HG03565 (cell line): ENCODE measurements at regions not wholly inside any gene's neighbourhood (a gene's known extent, or its start where the extent isn't known, plus 50 kb on each side); places are given as distances from the start of the nearest gene placed in this dataset.

Source experiments
- ATAC-seq: cut with Tn5 transposase; IDR thresholded peaks from one replicate; pipeline ENCODE4 v1.9.1; 2021; ENCODE audit warnings: mild to moderate bottlenecking, moderate library complexity; ENCODE audit not compliant: unreplicated experiment

- no peak for ATAC-seq
Observed at GRCh38 chr22:47484960-47485569, 722.6 kb downstream of the TBC1D22A start.

GRCh38 chr22:47476231-47476630 is 713.8 kb downstream of the TBC1D22A start:
- no peak for ATAC-seq

DNA sequence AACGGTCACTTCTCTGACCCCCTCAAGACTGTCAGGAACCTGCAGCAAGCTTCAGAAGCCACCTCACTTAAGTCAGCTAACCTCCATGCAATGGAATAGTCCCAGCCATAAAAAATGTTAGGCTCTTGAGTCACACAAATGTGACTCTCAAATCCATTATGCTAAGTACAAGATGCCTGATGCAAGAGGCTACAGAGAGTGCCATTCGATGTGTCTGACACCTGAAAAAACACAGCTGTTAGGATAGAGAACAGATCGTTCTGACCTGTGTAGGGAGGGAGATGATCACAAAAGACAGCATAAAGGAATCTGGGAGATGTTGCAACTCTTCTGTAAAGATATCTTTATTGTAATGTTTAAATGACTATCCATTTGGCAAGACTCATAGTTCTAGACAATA is 712.4 kb downstream of the TBC1D22A start:
- no peak for ATAC-seq

GRCh38 chr22:47474464-47474863 is 712.0 kb downstream of the TBC1D22A start:
- no peak for ATAC-seq

DNA sequence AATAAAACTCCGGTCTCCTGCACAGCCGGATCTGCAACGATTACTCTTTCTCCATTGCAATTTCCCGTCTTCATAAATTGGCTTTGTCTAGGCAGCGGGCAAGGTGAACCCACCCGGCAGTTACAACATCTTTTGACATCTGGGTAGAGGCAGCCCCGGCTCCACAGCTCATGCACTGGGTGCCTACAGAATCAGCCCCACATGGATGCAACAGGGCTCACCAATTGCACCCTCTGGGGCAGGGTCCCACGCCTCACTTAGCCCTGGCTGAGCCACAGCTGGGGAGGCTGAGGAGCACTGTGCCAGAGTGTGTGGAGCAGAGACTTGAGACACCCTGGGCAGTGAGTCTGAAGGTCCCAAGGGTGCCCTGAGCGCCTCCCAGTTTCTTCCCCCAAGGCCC is 710.2 kb downstream of the TBC1D22A start:
- ATAC-seq, result no peak

GRCh38 chr22:47471406-47471805 is 709.0 kb downstream of the TBC1D22A start:
- ATAC-seq, result no peak

- no peak for ATAC-seq
Observed at GRCh38 chr22:47465809-47466208, 703.4 kb downstream of the TBC1D22A start.

- ATAC-seq, result no peak
Observed at GRCh38 chr22:47465222-47465621, 702.8 kb downstream of the TBC1D22A start.

DNA sequence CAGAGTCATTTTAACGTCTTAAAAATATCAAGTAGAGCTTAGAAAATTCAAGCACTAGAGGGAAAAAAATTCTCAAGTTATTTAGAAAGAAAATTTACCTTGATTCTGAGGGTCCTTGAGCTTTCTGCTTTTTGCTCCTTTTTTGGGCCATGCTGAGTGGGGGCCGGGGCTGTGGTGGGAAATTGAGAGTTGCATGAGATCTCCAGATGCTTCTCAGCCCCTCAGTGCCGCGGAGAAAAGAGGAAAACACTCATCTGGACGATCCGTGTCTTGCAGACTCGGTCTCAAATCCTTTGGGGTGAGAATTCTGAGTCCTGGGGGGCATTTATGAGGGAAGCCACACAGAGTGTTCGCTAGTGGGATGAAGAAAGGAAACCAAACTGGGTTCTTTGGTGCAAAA is 700.8 kb downstream of the TBC1D22A start:
- no peak for ATAC-seq

- ATAC-seq, result no peak
Observed at GRCh38 chr22:47460861-47461260, 698.4 kb downstream of the TBC1D22A start.

DNA sequence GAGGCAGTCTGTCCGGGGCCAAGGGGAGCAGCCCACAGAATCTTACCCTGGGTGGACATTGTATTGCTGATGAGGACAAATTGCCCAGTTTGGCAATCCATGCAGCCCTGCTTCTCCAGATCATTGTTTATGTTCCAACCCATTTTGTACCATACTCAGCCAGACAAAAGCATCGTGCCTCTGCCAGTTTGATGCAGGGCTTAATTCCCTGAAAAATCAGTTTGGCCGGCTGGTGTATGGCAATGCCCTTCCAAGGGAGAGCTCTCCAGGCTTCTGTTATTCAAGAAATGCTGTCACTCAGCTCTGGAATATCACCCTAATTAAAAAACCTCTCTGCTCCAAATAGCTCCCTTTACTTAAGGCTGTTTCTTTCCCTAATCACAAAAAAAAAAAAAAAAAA is 697.7 kb downstream of the TBC1D22A start:
- ATAC-seq, result no peak

GRCh38 chr22:47458348-47458747 is 695.9 kb downstream of the TBC1D22A start:
- no peak for ATAC-seq

- no peak for ATAC-seq
Observed at GRCh38 chr22:47457509-47458300, 695.3 kb downstream of the TBC1D22A start.

GRCh38 chr22:47457021-47457420 is 694.6 kb downstream of the TBC1D22A start:
- no peak for ATAC-seq

- no peak for ATAC-seq
Observed at GRCh38 chr22:47456031-47456430, 693.6 kb downstream of the TBC1D22A start.

DNA sequence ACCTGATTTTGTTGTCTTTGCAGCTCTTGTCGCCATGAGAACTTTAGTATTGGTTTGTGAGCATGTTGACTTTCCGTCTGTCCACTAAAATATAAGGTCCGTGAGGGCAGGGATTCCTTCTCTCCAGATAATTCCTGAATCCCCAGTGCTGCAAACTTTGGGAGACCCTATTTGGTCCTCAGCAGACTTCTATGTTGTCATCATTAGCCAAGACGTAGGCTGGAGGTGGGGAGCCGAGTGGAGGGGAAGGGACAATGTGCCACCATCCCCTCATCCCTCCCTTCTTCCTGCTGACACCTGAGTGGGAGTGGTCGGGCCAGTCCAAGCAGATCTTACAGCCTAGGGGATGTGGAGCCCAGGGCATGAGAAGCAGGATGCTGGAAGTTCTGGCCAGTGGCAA is 690.6 kb downstream of the TBC1D22A start:
- ATAC-seq, result no peak

DNA sequence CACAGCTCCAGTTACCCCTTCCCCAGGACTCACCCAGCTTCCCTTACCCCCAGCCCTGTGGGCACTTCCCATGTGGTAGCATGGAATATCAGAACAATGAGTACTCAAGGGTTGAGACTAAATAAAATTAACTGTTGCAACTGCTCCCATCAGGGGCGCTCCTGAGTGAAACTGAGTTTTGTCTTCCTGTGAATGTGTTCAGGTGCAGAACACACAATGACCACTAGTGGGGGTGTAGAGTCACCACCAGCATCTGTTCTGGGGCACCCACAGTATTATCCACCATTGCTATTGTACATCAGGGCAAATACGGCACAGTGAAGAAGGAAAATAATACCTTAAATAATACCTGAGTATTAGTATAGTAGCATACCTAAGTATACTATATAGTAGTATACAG is 689.7 kb downstream of the TBC1D22A start:
- ATAC-seq, result no peak

- no peak for ATAC-seq
Observed at GRCh38 chr22:47450876-47451475, 688.5 kb downstream of the TBC1D22A start.

GRCh38 chr22:47449508-47450270 is 687.2 kb downstream of the TBC1D22A start:
- no peak for ATAC-seq

GRCh38 chr22:47448231-47449223 is 686.1 kb downstream of the TBC1D22A start:
- ATAC-seq, result no peak
